Heart right ventricle (tissue), 16 donors: ENCODE measurements at regions not wholly inside any gene's neighbourhood (a gene's known extent, or its start where the extent isn't known, plus 50 kb on each side); places are given as distances from the start of the nearest gene placed in this dataset.
"Not testable (repeated sequence)": the region's sequence is repeated elsewhere in the genome, so short reads cannot be mapped to it uniquely, and the experiment has no call there.

Experiments
- ATAC-seq, 8 donors: fragments of 200-7000 bp; cut with Tn5 transposase; one replicate each; pipeline ENCODE4 v1.9.1; 2020; ENCODE audit warnings: mild to moderate bottlenecking in 8 of 8, moderate library complexity in 8 of 8, moderate number of reproducible peaks in 1 of 8
- DNase-seq, 2 donors: peaks; one replicate each; pipeline ENCODE4 v3.0.0-alpha.2; 2020
- H3K27ac ChIP-seq, 10 donors: fragments of 200-600 bp; sonication (generic) in 2 of 10; one replicate each; pipeline versions ENCODE4 v1.5.0 to v1.8.0; 2020 to 2022; ENCODE audit warnings: mild to moderate bottlenecking in 3 of 10
- H3K27me3 ChIP-seq, 7 donors: fragments of 200-600 bp; one replicate each; pipeline ENCODE4 v1.8.0; 2021 to 2022; ENCODE audit warnings: mild to moderate bottlenecking in 2 of 7
- H3K36me3 ChIP-seq, 9 donors: fragments of 200-600 bp; sonication (generic) in 1 of 9; one replicate each; pipeline versions ENCODE4 v1.5.0 to v1.8.0; 2020 to 2022; ENCODE audit warnings: mild to moderate bottlenecking in 2 of 9
- H3K4me1 ChIP-seq, 9 donors: fragments of 200-600 bp; sonication (generic) in 1 of 9; one replicate each; pipeline versions ENCODE4 v1.5.0 to v1.8.0; 2020 to 2022; ENCODE audit warnings: mild to moderate bottlenecking in 4 of 9
- H3K4me3 ChIP-seq, 10 donors: fragments of 200-600 bp; sonication (generic) in 2 of 10; one replicate each; pipeline versions ENCODE4 v1.5.0 to v1.8.0; 2020 to 2022; ENCODE audit warnings: mild to moderate bottlenecking in 7 of 10, moderate library complexity in 2 of 10
- H3K9me3 ChIP-seq, 11 donors: fragments of 200-600 bp in 10 of 11; sonication (generic) in 2 of 11; one replicate each; pipeline versions ENCODE4 v1.5.0 to v1.8.0; 2013 to 2022; ENCODE audit warnings: mild to moderate bottlenecking in 2 of 11, control low read depth in 1 of 11, moderate library complexity in 1 of 11
- CTCF ChIP-seq, 9 donors: fragments of 200-600 bp; sonication (generic) in 2 of 9; IDR thresholded peaks; one replicate each; pipeline versions ENCODE4 v1.5.0 to v1.8.0; 2021 to 2022; ENCODE audit warnings: antibody characterized with exemption in 9 of 9, mild to moderate bottlenecking in 5 of 9, moderate library complexity in 1 of 9
- WGBS, 2 donors: extraction: QIAGEN DNeasy Blood & Tissue Kit; methylation state at CpG; one replicate each; pipeline ENCODE4 v1.1.7; 2013; ENCODE audit warnings: inconsistent platforms in 1 of 2; 5-methylcytosine and 5-hydroxymethylcytosine counted together
- intact Hi-C, 10 donors: fragments of 100-400 bp; cut with DNase I; formaldehyde crosslinking; loops; one replicate each; pipeline versions ENCODE4 v1.11.1 to v1.14.2; 2022
- donor health status: Arrhythmogenic right ventricular cardiomyopathy.
- donor health status: ischemic (EF 13 %, LVEDD 7.1; RV severe dilation, severe dysfunction).
- donor health status: healthy with polysubstance abuse.
- donor health status: DM: no; HTN: yes; CAD: no.
- donor health status: DM: no; HTN: no; CAD: no.
- donor health status: ischemic (EF 25% LVEDD 6.9; RV normal size, moderate dysfunction).
- donor health status: ischemic (EF 25% LVEDD 5.7; RV mildly dilated, moderate dysfunction).
- donor health status: healthy.
- donor health status: DM: yes; HTN: yes; CAD: no.
- donor health status: Ischemic cardiomyopathy.
- donor health status: ischemic (EF 35%, LVEDD 5.7; RV mildly dilated, moderate dysfunction).
- donor health status: nonischemic (EF 11% LVEDD 7.7; RV severe dilation, severe dysfunction).
- donor health status: DM: yes; HTN: yes; CAD: no.
- donor health status: PGD.
- donor health status: ischemic (EF 29% LVEDD 5.4; RV normal size, mild dysfunction).
- donor health status: nonischemic (EF 23%, LVEDD 6.1; RV moderate dilation, normal function).

- no peak for TF ChIP-seq CTCF (IDR thresholded peaks at IDR 0.05)
- no peak for DNase-seq
- no peaks in the 10 kb centered on the region for H3K4me1 ChIP-seq
- H3K27me3 ChIP-seq, result no peaks in the 10 kb centered on the region
- intact Hi-C loops, result no loop called here
- ATAC-seq, result no peak
- no peaks in the 10 kb centered on the region for H3K36me3 ChIP-seq
- H3K27ac ChIP-seq, result no peak overlapping the region
- H3K9me3 ChIP-seq, result peaks cover 0 to 5% (median 0%) of the 10 kb centered on the region in 11 donors
- 89 to 92% methylated on average over 7 of the region's 7 CpGs for WGBS, 2 donors
- no peak overlapping the region for H3K4me3 ChIP-seq
These were observed 221.0 kb downstream of the FRK start for GRCh38 chr6:115839583-115840181.

GRCh38 chr6:115838763-115839401 is 221.8 kb downstream of the FRK start:
- Histone ChIP-seq H3K4me3 (no peak overlapping the region), H3K9me3 (peaks cover 0 to 5% (median 0%) of the 10 kb centered on the region in 11 donors), H3K4me1 (no peaks in the 10 kb centered on the region), H3K36me3 (no peaks in the 10 kb centered on the region), H3K27me3 (no peaks in the 10 kb centered on the region), H3K27ac (no peak overlapping the region)
- 66 to 68% methylated on average over 3 of the region's 3 CpGs for WGBS, 2 donors
- TF ChIP-seq CTCF (IDR thresholded peaks at IDR 0.05), result peak; percentile 11 to 51 (median 39)
- ATAC-seq (no peak), DNase-seq (no peak)
- intact Hi-C loops, result no loop called here

GRCh38 chr6:115838216-115838615 is 222.5 kb downstream of the FRK start:
- no peak for DNase-seq
- ATAC-seq, result no peak
- Histone ChIP-seq H3K27me3 (no peaks in the 10 kb centered on the region), H3K4me3 (no peak overlapping the region), H3K9me3 (peaks cover 0 to 5% (median 0%) of the 10 kb centered on the region in 11 donors), H3K27ac (no peak overlapping the region), H3K36me3 (no peaks in the 10 kb centered on the region), H3K4me1 (no peaks in the 10 kb centered on the region)
- TF ChIP-seq CTCF (IDR thresholded peaks at IDR 0.05), result no peak
- intact Hi-C loops, result no loop called here
- 87 to 92% methylated on average over 4 of the region's 4 CpGs for WGBS, 2 donors

GRCh38 chr6:115836374-115836773 is 224.3 kb downstream of the FRK start:
- H3K27me3 ChIP-seq, DNase-seq, H3K36me3 ChIP-seq, H3K27ac ChIP-seq, ATAC-seq, H3K4me1 ChIP-seq, intact Hi-C loops, H3K9me3 ChIP-seq, H3K4me3 ChIP-seq: not testable (repeated sequence)
- 92 to 95% methylated on average over 10 to 13 of the region's 13 CpGs for WGBS, 2 donors

GRCh38 chr6:115835314-115835713 is 225.4 kb downstream of the FRK start:
- intact Hi-C loops, result no loop called here

GRCh38 chr6:115834542-115834941 is 226.1 kb downstream of the FRK start:
- not testable (repeated sequence) for H3K4me1 ChIP-seq
- WGBS, 2 donors, result 90 to 93% methylated on average over 24 to 26 of the region's 27 CpGs

More at GRCh38 chr6:115835314-115835713, 225.4 kb downstream of the FRK start:
- Histone ChIP-seq H3K36me3 (no peaks in the 10 kb centered on the region), H3K4me1 (no peaks in the 10 kb centered on the region), H3K9me3 (peaks cover 0 to 5% (median 0%) of the 10 kb centered on the region in 11 donors), H3K27ac (no peak overlapping the region), H3K27me3 (peaks cover 0 to 4% (median 0%) of the 10 kb centered on the region in 7 donors), H3K4me3 (no peak overlapping the region)
- no peak for TF ChIP-seq CTCF (IDR thresholded peaks at IDR 0.05)
- DNase-seq, result no peak
- WGBS, 2 donors, result 58 to 71% methylated on average over 2 of the region's 2 CpGs
- no peak for ATAC-seq

More at GRCh38 chr6:115834542-115834941, 226.1 kb downstream of the FRK start:
- ATAC-seq, H3K36me3 ChIP-seq, intact Hi-C loops, DNase-seq, H3K9me3 ChIP-seq, H3K4me3 ChIP-seq, H3K27ac ChIP-seq, H3K27me3 ChIP-seq: not testable (repeated sequence)
